ENCODE measurements at regions not wholly inside any gene's neighbourhood (a gene's known extent, or its start where the extent isn't known, plus 50 kb on each side); places are given as distances from the start of the nearest gene placed in this dataset.

- no peak for TF ChIP-seq CTCF (IDR thresholded peaks at IDR 0.05)
- TF ChIP-seq POLR2A (IDR thresholded peaks at IDR 0.05; ENCODE audit: low read depth), result no peak
Measured at GRCh38 chr2:198901894-198902293, 555.8 kb downstream of the SATB2 start.

Measured in esophagus muscularis mucosa (tissue), 3 donors.